ENCODE measurements at regions not wholly inside any gene's neighbourhood (a gene's known extent, or its start where the extent isn't known, plus 50 kb on each side); places are given as distances from the start of the nearest gene placed in this dataset.

DNA sequence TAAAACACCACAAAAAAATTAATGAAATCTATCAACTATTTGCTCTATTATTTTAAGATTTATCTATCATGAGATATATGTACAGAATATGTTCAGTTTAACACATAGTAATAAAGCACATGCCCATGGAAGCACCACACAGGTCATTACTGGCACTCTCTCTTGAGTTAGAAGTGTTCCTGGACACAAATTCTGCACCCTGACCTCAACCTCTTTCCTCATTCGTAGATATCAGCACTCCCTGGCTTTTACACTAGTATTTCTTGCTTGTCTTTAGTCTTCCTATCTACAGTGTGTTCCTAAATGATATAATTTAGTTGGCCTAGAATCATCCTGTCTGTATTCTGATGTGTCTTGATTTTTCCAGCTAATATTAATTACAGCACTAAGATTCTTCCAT is 321.0 kb upstream of the SOX5 start:
- DNase-seq (ENCODE audit: low read depth, low spot score) = no peak
- H3K4me1 ChIP-seq (ENCODE audit: control insufficient read depth, insufficient read depth, low read length) = no peaks in the 10 kb centered on the region

DNA sequence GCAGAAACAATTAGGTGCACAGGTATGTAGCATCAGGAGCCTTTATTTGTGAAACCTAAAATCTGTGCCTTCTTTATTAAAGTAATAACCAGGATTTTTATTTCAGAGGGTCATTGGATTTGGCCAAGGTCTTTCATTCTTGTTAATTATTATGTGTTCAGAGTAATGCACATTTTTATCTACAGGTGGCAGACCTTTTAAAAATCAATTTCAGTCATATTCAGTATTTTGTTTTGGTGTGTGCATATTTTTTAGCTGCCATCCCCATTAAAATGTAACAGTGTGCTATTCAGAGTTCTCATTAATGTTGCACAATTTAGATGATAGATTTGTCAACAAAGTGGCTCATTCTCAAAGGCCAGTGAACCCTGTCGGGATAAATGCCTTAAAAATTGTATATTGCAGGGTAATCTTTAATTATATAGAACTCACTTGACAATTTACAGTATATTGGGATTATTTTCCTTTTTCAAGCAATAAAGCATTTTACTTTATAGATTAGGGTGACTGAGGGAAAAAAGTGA is 319.3 kb upstream of the SOX5 start:
- BruUV-seq (replicated peaks) = no TSS peak
- ATAC-seq (no peak), DNase-seq (ENCODE audit: low read depth, low spot score) (no peak)
- ChIA-PET POLR2A (interaction anchor here (0.6 kb wide), 1 partner anchor 121 kb away, joined by 3 read pairs; no protein-coding TSS in a partner anchor), CTCF (no interaction called here)
- H3K27me3 ChIP-seq (ENCODE audit: control insufficient read depth, insufficient read depth, low read length) = no peaks in the 10 kb centered on the region
- in situ Hi-C loops (cut with HindIII; ENCODE audit: low pct_unique_long_range_greater_than_20kb, low sequenced_read_pairs) (no loop called here), intact Hi-C loops (cut with micrococcal nuclease; ENCODE audit: unreplicated experiment) (no loop called here)
- no peak overlapping the region for H3K27ac ChIP-seq (ENCODE audit: low read length)
- TF ChIP-seq POLR2AphosphoS5 (IDR thresholded peaks at IDR 0.05; ENCODE audit: low read depth, low read length) (no peak), TCF7L2 (IDR thresholded peaks at IDR 0.05; ENCODE audit: low read depth, low read length) (no peak), SIN3A (IDR thresholded peaks at IDR 0.05; ENCODE audit: borderline replicate concordance, insufficient read depth, low read depth, low read length) (no peak)
- TF ChIP-seq, protein P1, sequence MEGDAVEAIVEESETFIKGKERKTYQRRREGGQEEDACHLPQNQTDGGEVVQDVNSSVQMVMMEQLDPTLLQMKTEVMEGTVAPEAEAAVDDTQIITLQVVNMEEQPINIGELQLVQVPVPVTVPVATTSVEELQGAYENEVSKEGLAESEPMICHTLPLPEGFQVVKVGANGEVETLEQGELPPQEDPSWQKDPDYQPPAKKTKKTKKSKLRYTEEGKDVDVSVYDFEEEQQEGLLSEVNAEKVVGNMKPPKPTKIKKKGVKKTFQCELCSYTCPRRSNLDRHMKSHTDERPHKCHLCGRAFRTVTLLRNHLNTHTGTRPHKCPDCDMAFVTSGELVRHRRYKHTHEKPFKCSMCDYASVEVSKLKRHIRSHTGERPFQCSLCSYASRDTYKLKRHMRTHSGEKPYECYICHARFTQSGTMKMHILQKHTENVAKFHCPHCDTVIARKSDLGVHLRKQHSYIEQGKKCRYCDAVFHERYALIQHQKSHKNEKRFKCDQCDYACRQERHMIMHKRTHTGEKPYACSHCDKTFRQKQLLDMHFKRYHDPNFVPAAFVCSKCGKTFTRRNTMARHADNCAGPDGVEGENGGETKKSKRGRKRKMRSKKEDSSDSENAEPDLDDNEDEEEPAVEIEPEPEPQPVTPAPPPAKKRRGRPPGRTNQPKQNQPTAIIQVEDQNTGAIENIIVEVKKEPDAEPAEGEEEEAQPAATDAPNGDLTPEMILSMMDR (IDR thresholded peaks at IDR 0.05) = no peak; the same call in 1 of the 2 replicates
- TF ChIP-seq, protein P2, sequence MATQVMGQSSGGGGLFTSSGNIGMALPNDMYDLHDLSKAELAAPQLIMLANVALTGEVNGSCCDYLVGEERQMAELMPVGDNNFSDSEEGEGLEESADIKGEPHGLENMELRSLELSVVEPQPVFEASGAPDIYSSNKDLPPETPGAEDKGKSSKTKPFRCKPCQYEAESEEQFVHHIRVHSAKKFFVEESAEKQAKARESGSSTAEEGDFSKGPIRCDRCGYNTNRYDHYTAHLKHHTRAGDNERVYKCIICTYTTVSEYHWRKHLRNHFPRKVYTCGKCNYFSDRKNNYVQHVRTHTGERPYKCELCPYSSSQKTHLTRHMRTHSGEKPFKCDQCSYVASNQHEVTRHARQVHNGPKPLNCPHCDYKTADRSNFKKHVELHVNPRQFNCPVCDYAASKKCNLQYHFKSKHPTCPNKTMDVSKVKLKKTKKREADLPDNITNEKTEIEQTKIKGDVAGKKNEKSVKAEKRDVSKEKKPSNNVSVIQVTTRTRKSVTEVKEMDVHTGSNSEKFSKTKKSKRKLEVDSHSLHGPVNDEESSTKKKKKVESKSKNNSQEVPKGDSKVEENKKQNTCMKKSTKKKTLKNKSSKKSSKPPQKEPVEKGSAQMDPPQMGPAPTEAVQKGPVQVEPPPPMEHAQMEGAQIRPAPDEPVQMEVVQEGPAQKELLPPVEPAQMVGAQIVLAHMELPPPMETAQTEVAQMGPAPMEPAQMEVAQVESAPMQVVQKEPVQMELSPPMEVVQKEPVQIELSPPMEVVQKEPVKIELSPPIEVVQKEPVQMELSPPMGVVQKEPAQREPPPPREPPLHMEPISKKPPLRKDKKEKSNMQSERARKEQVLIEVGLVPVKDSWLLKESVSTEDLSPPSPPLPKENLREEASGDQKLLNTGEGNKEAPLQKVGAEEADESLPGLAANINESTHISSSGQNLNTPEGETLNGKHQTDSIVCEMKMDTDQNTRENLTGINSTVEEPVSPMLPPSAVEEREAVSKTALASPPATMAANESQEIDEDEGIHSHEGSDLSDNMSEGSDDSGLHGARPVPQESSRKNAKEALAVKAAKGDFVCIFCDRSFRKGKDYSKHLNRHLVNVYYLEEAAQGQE (IDR thresholded peaks at IDR 0.05; ENCODE audit: insufficient read depth in 1 of 2, low read depth in 2 of 2, low read length in 1 of 2) = no peak
- H3K4me1 ChIP-seq (ENCODE audit: control insufficient read depth, insufficient read depth, low read length) = no peaks in the 10 kb centered on the region
- H3K4me3 ChIP-seq (ENCODE audit: low read depth in 2 of 2, low read length in 2 of 2) = no peak overlapping the region
- H3K9me3 ChIP-seq (ENCODE audit: control insufficient read depth, insufficient read depth, low read depth, low read length) = no peaks in the 10 kb centered on the region
- H3K36me3 ChIP-seq (ENCODE audit: control insufficient read depth, insufficient read depth, low read length) = no peaks in the 10 kb centered on the region

More for the DNA sequence above, 321.0 kb upstream of the SOX5 start:
- no TSS peak for BruUV-seq (replicated peaks)
- TF ChIP-seq POLR2AphosphoS5 (IDR thresholded peaks at IDR 0.05; ENCODE audit: low read depth, low read length) (no peak), TCF7L2 (IDR thresholded peaks at IDR 0.05; ENCODE audit: low read depth, low read length) (no peak), SIN3A (IDR thresholded peaks at IDR 0.05; ENCODE audit: borderline replicate concordance, insufficient read depth, low read depth, low read length) (no peak)
- TF ChIP-seq, protein P2 (IDR thresholded peaks at IDR 0.05; ENCODE audit: insufficient read depth in 1 of 2, low read depth in 2 of 2, low read length in 1 of 2) = no peak
- TF ChIP-seq, protein P1 (IDR thresholded peaks at IDR 0.05) = no peak
- intact Hi-C loops (cut with micrococcal nuclease; ENCODE audit: unreplicated experiment) = no loop called here
- H3K4me3 ChIP-seq (ENCODE audit: low read depth in 2 of 2, low read length in 2 of 2) = no peak overlapping the region
- no peaks in the 10 kb centered on the region for H3K27me3 ChIP-seq (ENCODE audit: control insufficient read depth, insufficient read depth, low read length)
- in situ Hi-C loops (cut with HindIII; ENCODE audit: low pct_unique_long_range_greater_than_20kb, low sequenced_read_pairs) = no loop called here
- no peaks in the 10 kb centered on the region for H3K36me3 ChIP-seq (ENCODE audit: control insufficient read depth, insufficient read depth, low read length)
- H3K9me3 ChIP-seq (ENCODE audit: control insufficient read depth, insufficient read depth, low read depth, low read length) = no peaks in the 10 kb centered on the region
- ATAC-seq = no peak
- H3K27ac ChIP-seq (ENCODE audit: low read length) = no peak overlapping the region
- CTCF ChIA-PET = no interaction called here
- POLR2A ChIA-PET = no interaction called here

Measured in Panc1 (cell line).